GM19238 (cell line): ENCODE measurements at regions not wholly inside any gene's neighbourhood (a gene's known extent, or its start where the extent isn't known, plus 50 kb on each side); places are given as distances from the start of the nearest gene placed in this dataset.

Experiments used
- DNase-seq: peaks from one replicate; pipeline ENCODE4 v3.0.0; 2011; ENCODE audit warnings: low spot score; ENCODE audit not compliant: insufficient read length

GRCh38 chr20:61027218-61027617, 224.8 kb upstream of the CDH4 start:
- DNase-seq: no peak

GRCh38 chr20:61030130-61030529, 221.9 kb upstream of the CDH4 start:
- no peak for DNase-seq

DNA sequence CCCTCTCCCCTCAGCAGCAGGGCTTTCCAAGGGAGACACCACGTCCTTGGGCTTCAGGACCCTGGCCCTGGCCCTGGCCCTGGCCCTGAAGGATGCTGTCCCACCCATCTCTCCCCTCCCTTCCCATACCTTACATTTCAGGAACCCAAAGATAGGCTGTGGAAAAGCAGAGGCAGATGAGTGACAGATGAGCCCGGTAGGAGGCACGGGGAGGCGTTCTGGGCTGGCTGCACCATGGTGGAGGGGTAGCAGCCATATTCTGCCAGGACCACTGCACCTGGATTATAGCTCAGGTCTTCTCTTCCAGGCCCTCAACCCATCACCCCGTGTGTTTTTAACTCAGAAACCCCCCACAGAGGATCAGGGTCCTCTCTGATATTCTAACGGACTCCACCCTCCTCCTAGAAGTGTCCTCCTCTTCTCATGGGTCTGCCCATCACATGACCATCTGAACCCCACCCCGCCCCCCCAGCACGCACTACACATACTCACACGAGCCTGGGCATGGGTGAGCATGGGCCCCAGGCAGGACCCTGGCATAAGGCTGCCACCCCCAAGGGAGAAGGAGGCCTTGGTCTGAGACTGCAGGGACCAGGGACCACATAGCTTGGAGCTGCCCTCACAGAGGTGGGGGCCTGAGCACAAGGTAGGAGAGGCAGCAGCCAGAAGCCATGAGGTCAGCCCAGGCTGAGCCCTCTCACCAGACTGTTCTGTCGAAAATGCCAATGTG, 220.8 kb upstream of the CDH4 start:
- DNase-seq: no peak

DNA sequence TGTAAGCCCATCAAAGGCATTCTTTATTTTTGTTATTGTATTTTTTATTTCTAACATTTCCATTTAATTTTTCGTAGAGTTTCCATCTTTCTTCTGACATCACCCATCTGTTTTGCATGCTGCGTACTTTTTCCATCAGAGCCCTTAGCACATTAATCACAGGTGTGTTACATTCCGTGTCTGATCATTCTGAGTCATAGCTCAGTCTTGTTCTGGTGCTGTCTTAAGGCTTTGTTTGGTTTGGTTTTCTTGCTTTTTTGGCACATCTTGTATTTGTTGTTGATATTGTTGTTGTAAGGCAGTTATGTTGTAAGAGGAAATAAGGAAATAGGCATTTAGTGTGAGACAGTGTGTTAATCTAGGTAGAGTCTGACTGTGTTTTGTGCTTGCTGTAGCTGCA, 214.6 kb upstream of the CDH4 start:
- DNase-seq: no peak

DNA sequence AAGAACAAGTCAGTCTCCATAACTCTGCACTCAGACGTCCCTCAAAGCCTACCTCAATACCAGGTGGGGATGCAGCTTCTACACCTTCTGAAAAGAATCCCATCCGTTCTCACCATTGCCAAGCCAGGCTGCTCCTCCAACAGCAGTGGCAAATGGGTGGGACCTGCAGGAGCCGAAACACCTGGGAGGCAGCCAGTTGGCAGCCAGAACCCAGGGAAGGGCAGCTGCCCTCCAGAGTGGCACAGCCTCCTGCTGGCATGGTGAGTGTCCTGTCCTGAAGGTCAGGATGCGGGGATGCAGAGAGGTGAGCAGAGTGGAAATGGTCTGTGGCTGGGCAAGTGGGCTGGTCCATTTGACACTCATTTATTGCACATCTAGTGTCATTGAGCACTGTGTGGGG, 210.6 kb upstream of the CDH4 start:
- no peak for DNase-seq

GRCh38 chr20:61042506-61043385, 209.3 kb upstream of the CDH4 start:
- DNase-seq: no peak

DNA sequence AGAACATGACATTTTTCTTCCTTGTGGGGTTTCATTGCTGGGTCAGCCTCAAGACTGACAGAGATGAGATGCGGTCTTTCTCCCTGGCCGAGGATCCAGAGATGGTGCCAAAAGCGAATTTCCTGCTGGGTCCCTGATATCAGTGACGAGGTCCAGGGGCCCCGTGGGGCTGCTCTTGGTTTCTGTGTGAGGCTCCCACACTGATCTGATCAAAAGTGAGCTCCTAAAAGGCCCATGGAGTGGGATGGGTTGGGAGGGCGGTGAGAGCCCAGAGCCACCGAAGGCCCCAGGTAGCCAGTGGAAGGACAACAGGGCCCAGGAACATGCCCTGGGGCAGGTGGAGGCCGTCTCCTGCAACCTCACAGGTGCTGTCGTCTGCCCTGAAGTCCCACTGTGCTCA, 208.4 kb upstream of the CDH4 start:
- no peak for DNase-seq

DNA sequence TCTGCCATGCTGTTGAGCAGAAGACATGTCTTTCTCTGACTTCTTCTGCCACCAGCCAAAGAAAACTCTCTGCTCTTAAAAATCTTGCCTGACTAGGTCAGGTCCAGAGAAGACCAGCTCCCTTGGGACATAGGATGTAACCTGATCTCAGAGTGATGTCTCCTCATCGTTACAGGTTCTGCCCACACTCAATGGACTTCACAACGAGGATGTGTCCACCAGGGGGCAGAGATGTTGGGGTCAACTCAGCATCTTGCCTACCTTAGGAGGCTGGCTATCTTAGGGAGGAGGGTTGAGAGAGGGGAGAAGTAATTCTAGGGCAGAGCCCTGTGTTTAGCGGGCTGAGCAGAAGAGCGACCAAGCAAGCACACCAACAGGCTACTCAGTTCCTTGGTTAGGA, 207.6 kb upstream of the CDH4 start:
- no peak for DNase-seq

DNA sequence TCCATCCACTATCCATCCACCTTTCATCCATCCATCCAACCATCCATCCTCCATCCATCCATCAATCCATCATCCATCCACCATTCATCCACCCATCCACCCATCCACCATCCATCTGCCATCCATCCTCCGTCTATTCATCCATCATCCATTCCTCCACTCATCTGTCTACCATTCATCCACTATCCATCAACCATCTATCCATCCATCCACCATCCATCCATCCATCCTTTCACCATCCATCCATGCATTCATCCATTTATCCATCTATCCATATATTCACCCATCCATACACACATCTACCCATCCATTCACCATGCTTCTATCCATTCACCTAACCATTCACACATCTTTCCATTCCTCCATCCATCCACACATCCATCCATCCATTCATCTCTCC, 207.0 kb upstream of the CDH4 start:
- DNase-seq: no peak

DNA sequence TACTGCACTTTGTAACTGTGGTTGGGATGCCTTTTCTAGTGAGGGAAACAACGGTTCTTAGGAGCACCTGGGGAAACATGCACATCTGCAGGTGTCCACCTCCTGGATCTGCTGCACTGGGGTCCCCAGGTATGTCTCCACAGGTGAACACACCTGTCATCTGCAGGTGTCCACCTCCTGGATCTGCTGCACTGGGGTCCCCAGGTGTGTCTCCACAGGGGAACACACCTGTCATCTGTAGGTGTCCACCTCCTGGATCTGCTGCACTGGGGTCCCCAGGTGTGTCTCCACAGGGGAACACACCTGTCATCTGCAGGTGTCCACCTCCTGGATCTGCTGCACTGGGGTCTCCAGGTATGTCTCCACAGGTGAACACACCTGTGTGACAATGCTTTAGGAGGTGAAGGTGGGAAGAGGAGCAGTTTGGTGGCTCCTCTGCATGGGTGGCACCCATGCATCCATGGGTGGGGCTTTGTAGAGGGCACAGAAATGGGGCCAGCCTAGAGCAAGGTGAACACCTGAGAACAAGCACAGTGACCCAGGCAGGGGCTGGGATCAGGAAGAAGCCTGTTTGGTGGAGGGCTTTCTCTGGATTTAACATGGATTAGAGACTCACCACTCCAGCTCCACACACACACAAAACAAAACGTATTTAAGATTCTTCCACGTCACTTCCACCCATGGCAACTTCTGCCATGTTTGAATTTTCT, 206.0 kb upstream of the CDH4 start:
- no peak for DNase-seq

- DNase-seq: no peak
These were observed 205.2 kb upstream of the CDH4 start for GRCh38 chr20:61046721-61047351.

- no peak for DNase-seq
These were observed 204.5 kb upstream of the CDH4 start for GRCh38 chr20:61047515-61047914.

GRCh38 chr20:61048302-61048701, 203.8 kb upstream of the CDH4 start:
- no peak for DNase-seq

DNA sequence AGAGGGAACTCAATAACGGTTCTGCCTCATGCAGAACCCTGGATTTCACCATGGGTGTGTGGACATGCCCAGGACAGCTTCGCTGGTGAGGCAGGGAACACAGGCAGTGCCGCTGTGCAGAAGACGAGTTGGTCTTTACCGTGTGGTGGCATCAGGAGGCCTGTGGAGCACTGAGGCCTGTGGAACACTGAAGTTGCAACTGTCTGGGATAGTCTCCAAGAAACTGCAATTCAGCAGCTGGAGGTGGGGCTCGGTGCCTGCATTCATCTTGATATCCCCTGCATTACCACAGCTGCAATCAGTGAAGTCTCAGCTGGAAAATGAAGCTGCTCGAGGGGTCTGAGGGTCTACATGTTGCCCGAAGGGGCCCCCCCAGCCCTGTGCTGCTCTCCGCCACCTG, 202.4 kb upstream of the CDH4 start:
- DNase-seq: no peak

DNA sequence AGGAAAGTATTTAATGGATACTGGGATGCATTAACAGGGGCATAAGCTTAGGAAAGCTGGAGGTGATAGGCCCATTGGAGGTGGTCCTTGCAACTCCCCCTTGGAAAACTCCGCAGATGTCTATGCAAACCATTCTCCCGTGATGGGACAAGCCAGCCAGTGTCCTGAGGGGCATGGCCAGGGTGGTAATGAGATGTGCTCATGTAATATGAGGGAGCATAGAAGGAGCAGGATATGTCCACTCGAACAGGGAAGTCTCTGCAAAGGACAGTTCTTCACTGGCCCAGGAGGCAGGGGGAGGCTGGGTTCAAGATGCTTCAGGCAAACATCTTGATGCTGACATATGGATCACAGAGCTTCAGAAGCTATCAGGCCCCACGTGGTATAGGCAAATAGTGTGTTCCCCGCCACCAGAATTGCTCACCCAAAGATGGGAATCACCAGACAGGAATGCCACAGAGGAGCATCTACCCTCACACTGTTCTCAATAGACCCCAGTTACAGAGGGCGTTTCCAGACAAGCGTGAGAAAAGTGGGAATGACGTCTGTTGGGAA, 201.6 kb upstream of the CDH4 start:
- no peak for DNase-seq

DNA sequence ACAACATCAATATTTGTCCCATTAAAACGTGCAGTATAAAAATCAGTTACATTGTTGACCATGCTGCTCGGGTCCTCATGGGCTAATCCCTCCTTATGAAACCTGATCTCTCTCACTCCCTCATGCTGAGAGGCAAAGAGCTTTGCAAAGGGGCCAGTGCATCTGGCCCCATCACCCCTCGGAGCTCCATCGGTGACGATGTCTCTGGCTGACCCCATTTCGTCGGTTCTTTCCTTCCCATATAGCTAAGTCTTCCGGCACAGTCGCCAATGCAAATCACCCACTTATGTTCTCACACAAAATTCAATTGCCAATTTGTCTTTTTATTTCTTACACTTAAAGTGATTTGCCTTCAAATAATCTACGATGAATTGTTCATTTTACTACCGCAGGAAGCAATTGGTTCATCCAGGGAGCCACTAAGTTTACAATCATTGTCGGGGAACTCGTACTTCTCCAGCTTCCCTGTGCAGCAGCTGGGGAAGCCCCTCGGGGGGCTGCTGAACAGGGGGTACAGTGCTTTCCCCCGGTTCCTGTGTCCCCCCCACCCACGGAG, 199.8 kb upstream of the CDH4 start:
- DNase-seq: no peak

DNA sequence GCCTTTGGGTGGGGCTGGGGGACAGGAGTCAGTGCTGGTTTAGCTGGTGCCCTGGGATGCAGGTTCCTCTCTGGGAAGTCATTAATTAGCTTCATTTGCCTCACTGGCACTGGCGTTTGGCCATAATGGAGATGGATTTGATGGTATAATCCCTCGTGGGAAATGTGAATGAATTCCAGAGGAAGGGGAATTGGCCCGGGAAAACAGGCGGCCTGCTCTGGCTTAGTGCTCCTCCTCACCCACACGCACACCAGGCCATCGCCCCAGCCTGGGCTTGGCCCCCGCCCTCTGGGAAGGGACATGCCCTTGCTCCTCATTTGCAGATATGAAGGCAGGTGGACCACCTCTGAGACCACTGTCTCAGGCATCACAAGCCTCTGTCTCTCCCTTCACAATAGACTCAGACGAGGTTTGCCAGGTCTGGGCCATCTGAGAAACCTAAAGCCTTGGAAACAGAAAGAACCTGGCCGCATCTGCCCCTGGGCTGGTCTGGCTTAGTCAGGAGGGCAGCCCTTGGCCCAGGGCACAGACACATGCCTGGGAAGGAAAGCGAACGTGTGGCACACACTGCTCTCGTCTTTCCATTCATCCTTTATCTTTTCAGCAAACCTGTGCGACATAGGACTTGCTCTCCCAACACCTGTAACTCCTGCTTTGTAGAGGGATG, 199.2 kb upstream of the CDH4 start:
- DNase-seq: no peak

DNA sequence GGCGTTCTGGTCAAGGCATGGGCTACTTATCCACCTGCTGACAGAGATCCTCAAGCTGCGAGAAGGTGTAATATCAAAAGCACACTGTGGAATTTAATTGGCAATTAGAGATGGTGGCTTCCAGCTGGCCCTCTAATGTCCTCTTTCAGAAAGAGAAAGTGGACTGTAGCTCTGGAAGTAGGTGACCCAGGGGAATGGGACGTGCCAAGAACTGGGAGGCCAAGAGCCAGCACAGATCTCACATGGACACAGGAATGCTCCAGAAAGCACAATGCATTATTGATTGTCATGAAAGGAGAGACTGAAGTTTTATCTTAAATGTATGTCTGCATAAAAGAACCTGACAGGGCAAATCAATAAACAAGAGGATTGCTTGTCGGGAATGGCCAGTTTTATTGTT, 198.6 kb upstream of the CDH4 start:
- no peak for DNase-seq

DNA sequence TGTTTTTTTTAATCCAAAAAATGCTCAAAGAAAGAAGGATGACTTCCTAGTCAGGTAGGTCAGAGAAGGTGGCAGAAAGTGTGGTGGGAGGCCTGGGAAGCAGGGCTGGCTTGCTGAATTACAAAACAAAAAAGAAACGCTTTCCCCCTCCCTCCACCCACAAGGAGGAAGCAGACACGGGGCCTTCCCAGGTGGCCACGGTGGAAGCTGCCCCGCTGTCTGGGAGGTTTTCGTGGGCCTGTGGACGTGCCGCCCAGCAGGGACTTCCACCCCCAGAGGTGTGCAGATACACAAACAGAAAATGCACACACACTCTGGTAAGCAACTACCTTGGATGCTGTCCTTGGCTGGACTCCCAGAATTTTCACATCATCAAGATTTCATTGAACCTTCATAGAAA, 198.2 kb upstream of the CDH4 start:
- no peak for DNase-seq

DNA sequence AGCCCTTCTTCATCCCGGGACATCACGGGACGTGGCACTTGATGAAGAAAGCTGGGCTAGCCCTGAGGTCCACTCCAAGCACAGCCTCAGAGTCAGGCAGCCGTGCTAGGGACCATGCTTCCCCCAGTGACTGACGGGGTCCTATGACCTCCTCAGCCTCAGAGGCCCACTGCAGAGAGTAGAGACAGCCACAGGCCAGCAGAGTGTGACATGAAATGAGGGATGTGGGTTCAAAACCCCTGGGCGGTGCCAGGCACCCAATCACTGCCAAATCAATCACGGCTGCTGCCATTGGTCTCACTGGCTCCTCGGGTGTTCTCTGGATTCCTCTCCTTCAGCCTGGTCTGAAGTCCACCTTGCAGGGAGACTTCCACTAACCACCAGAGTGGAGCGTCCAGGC, 197.7 kb upstream of the CDH4 start:
- DNase-seq: no peak
